Ovary (tissue), 7 donors: ENCODE measurements at regions not wholly inside any gene's neighbourhood (a gene's known extent, or its start where the extent isn't known, plus 50 kb on each side); places are given as distances from the start of the nearest gene placed in this dataset.

ENCODE experiments used
- DNase-seq, 5 donors: peaks; one replicate each; pipeline ENCODE4 v3.0.0-alpha.2; 2019 to 2020
- H3K27ac ChIP-seq, 2 donors: fragments of 200-600 bp; one replicate each; pipeline versions ENCODE4 v1.5.1 to v1.8.0; 2019 to 2022
- H3K27me3 ChIP-seq: fragments of 200-600 bp; one replicate; pipeline ENCODE4 v1.8.0; 2022
- H3K36me3 ChIP-seq: fragments of 200-600 bp; sonication (generic); one replicate; pipeline ENCODE4 v1.5.1; 2019
- H3K4me1 ChIP-seq: one replicate; pipeline ENCODE4 v1.8.1; 2013; ENCODE audit warnings: mild to moderate bottlenecking, moderate library complexity; ENCODE audit not compliant: insufficient read depth
- H3K4me3 ChIP-seq: fragments of 200-600 bp; sonication (generic); one replicate; pipeline ENCODE4 v1.5.1; 2017
- H3K9me3 ChIP-seq, 2 donors: fragments of 200-600 bp in 1 of 2; sonication (generic) in 1 of 2; one replicate each; pipeline versions ENCODE4 v1.5.1 to v1.8.1; 2013 to 2019; ENCODE audit warnings: mild to moderate bottlenecking in 1 of 2, moderate library complexity in 1 of 2
- EP300 ChIP-seq: sonication (generic); formaldehyde crosslinking; IDR thresholded peaks from one replicate; pipeline ENCODE4 v1.6.1; 2017; ENCODE audit warnings: antibody characterized with exemption
- POLR2A ChIP-seq: fragments of 450-650 bp; IDR thresholded peaks from one replicate; pipeline ENCODE4 v1.6.1; 2017; ENCODE audit warnings: antibody characterized with exemption, mild to moderate bottlenecking, moderate library complexity
- WGBS, 3 donors: extraction: QIAGEN DNeasy Blood & Tissue Kit in 1 of 3; methylation state at CpG; one replicate each; pipeline versions ENCODE4 v1.1.5 to v1.1.7; 2013 to 2017; 5-methylcytosine and 5-hydroxymethylcytosine counted together
- intact Hi-C, 4 donors: fragments of 100-400 bp; cut with DNase I; formaldehyde crosslinking; loops; one replicate each; pipeline versions ENCODE4 v1.11.0 to v1.15.1; 2022 to 2023
- TF ChIP-seq, protein P1 (sequence below), 3 donors: fragments of 450-650 bp in 2 of 3; fragments of 200-600 bp in 1 of 3; IDR thresholded peaks; one replicate each; pipeline versions ENCODE4 v1.5.1 to v1.8.0; 2016 to 2022; ENCODE audit warnings: antibody characterized with exemption in 3 of 3, mild to moderate bottlenecking in 1 of 3
- donor health status: DM: no; HTN: no; CAD: no; lungs with moderate emphysema.
- donor health status: DM: no; HTN: no; CAD: no.
- donor health status: Bipolar disorder and iron deficiency.
- donor health status: DM: no; HTN: no; CAD: no.
- donor health status: DM: yes; HTN: yes; CAD: no.

DNA sequence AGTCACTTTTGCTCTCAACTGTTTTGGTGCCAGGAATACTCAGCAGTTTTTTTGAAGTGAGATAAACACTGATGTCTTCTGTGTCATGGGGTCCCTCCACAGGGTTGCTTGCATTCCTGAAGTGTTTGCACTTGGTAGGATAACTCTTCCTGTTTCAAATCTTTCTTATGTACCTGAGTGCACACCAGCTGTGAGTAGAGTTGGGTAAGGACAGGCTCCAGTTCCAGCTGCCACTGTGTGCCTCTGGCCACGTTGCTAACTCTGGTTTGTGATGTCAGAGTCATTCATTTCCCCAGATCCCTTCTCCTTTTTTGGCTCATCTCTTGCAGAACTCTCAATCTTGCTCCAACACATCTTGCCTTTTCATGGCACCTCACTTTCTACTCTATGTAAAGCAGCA, 356.3 kb upstream of the B3GALT2 start:
- no peaks in the 10 kb centered on the region for H3K27me3 ChIP-seq

DNA sequence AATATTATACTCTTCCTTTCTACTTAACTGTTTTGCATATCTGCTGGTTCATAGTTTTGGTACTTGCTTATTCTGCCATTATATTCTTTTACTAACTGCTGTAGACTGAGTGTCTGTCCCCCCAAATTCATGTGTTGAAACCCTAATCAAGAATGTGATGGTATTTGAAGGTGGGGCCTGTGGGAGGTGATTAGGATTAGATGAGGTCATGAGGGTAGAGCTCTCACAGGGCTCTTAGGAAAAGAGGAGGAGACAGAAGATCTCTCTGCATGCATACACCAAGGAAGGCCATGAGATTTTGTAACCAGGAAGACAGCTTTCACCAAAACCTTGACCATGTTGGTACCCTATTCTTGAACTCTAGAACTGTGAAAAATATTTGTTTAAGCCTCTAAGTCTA, 354.1 kb upstream of the B3GALT2 start:
- TF ChIP-seq, protein P1, sequence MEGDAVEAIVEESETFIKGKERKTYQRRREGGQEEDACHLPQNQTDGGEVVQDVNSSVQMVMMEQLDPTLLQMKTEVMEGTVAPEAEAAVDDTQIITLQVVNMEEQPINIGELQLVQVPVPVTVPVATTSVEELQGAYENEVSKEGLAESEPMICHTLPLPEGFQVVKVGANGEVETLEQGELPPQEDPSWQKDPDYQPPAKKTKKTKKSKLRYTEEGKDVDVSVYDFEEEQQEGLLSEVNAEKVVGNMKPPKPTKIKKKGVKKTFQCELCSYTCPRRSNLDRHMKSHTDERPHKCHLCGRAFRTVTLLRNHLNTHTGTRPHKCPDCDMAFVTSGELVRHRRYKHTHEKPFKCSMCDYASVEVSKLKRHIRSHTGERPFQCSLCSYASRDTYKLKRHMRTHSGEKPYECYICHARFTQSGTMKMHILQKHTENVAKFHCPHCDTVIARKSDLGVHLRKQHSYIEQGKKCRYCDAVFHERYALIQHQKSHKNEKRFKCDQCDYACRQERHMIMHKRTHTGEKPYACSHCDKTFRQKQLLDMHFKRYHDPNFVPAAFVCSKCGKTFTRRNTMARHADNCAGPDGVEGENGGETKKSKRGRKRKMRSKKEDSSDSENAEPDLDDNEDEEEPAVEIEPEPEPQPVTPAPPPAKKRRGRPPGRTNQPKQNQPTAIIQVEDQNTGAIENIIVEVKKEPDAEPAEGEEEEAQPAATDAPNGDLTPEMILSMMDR (IDR thresholded peaks at IDR 0.05), result no peak
- TF ChIP-seq EP300, result no peak
- no peak for TF ChIP-seq POLR2A
- Histone ChIP-seq H3K9me3 (no peaks in the 10 kb centered on the region), H3K4me1 (peaks cover 3% of the 10 kb centered on the region), H3K4me3 (no peak overlapping the region), H3K27me3 (no peaks in the 10 kb centered on the region), H3K27ac (no peak overlapping the region), H3K36me3 (no peaks in the 10 kb centered on the region)
- intact Hi-C loops, result no loop called here
- no peak for DNase-seq

More for the DNA sequence above, 356.3 kb upstream of the B3GALT2 start:
- Histone ChIP-seq H3K4me3 (no peak overlapping the region), H3K27ac (no peak overlapping the region), H3K4me1 (peaks cover 3% of the 10 kb centered on the region), H3K36me3 (no peaks in the 10 kb centered on the region), H3K9me3 (no peaks in the 10 kb centered on the region)
- WGBS, 3 donors, result 41 to 49% (median 47%) methylated on average over 1 of the region's 1 CpG
- TF ChIP-seq EP300, result no peak
- DNase-seq, result no peak
- intact Hi-C loops, result no loop called here

DNA sequence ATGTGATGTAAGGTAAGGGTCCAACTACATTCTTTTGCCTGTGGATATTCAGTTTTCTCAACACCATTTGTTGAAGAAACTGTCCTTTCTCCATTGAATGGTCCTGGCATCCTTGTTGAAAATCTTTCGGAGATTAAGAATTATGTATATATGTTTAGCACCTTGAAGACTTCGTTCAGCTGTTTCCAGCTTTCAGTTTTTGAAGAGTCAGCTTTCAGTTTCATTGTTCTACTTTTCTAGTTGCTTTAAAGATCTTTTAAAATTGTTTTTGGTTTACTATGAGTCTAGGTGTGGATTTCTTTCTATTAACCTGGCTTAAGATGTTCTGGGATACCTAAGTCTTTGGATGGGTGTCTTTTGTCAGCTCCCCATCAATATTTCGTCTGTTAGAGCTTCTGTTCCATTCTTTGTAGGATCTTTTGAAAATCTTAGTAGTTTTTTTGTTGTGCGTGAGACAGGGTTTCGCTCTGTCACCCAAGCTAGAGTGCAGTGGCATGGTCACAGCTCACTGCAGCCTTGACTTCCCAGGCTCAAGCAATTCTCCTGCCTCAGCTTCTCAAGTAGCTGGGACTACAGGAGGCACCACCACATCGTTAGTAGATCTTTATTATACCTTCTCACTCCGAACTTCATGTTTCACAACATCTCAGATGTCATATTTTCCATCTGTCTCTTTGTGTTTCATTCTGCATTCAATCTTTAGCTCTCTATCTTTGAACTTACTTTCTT, 353.5 kb upstream of the B3GALT2 start:
- Histone ChIP-seq H3K36me3 (no peaks in the 10 kb centered on the region), H3K4me1 (peaks cover 3% of the 10 kb centered on the region), H3K4me3 (no peak overlapping the region), H3K9me3 (no peaks in the 10 kb centered on the region), H3K27ac (no peak overlapping the region), H3K27me3 (no peaks in the 10 kb centered on the region)
- TF ChIP-seq, protein P1 (IDR thresholded peaks at IDR 0.05), result no peak
- no peak for TF ChIP-seq POLR2A
- TF ChIP-seq EP300, result no peak
- DNase-seq, result no peak
- WGBS, 3 donors, result 90 to 95% (median 93%) methylated on average over 7 of the region's 7 CpGs
- intact Hi-C loops, result no loop called here

DNA sequence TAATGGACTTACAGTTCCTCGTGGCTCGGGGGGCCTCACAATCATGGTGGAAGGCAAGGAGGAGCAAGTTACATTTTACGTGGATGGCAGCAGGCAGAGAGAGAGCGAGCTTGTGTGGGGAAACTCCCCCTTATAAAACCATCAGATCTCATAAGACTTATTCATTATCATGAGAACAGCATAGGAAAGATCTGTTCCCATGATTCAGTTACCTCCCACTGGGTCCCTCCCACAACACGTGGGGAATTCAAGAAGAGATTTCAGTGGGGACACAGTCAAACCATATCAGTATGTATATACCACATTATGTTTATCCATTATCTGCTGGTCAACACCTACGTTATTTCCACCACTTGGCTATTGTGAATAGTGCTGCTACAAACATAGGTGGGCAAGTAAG, 352.3 kb upstream of the B3GALT2 start:
- no peak for DNase-seq
- intact Hi-C loops, result no loop called here
- H3K4me1 ChIP-seq, result peaks cover 3% of the 10 kb centered on the region
- H3K9me3 ChIP-seq, result no peaks in the 10 kb centered on the region
- WGBS, 3 donors, result 91 to 94% (median 92%) methylated on average over 6 of the region's 6 CpGs
- no peak overlapping the region for H3K4me3 ChIP-seq
- no peaks in the 10 kb centered on the region for H3K27me3 ChIP-seq
- no peaks in the 10 kb centered on the region for H3K36me3 ChIP-seq
- no peak for TF ChIP-seq POLR2A
- TF ChIP-seq EP300, result no peak
- TF ChIP-seq, protein P1 (IDR thresholded peaks at IDR 0.05), result no peak
- H3K27ac ChIP-seq, result no peak overlapping the region

DNA sequence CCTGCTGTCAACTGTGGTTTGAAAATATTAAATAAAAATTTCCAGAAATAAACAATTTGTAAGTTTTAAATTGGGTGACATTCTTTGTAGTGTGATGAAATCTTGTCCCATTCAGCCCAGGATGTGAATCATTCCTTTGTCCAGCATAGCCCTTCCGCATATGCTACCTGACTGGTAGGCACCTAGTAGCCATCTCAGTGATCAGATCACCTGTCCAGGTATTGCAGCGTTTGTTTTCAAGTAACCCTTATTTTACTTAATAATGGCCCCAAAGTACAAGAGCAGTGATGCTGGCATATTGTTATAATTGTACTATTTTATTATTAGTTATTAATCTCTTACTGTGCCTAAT, 351.6 kb upstream of the B3GALT2 start:
- no peak overlapping the region for H3K27ac ChIP-seq
- H3K4me1 ChIP-seq, result peaks cover 3% of the 10 kb centered on the region
- H3K4me3 ChIP-seq, result no peak overlapping the region
- H3K9me3 ChIP-seq, result no peaks in the 10 kb centered on the region
- TF ChIP-seq, protein P1 (IDR thresholded peaks at IDR 0.05), result no peak
- TF ChIP-seq EP300 (no peak), POLR2A (no peak)
- no peaks in the 10 kb centered on the region for H3K36me3 ChIP-seq
- H3K27me3 ChIP-seq, result no peaks in the 10 kb centered on the region
- intact Hi-C loops, result no loop called here
- 94 to 95% (median 95%) methylated on average over 2 of the region's 2 CpGs for WGBS, 3 donors
- DNase-seq, result no peak
